Breast epithelium (tissue), 3 donors: ENCODE measurements at regions not wholly inside any gene's neighbourhood (a gene's known extent, or its start where the extent isn't known, plus 50 kb on each side); places are given as distances from the start of the nearest gene placed in this dataset.

Experiments
- POLR2A ChIP-seq: fragments of 450-650 bp; IDR thresholded peaks from one replicate; pipeline ENCODE4 v1.6.1; 2016; ENCODE audit warnings: antibody characterized with exemption, mild to moderate bottlenecking, moderate library complexity
- POLR2AphosphoS5 ChIP-seq, 3 donors: sonication (generic); formaldehyde crosslinking; IDR thresholded peaks; one replicate each; pipeline ENCODE4 v1.6.1; 2017; ENCODE audit warnings: antibody characterized with exemption in 3 of 3
- TF ChIP-seq, protein P1 (sequence below), 3 donors: fragments of 450-650 bp; IDR thresholded peaks; one replicate each; pipeline ENCODE4 v1.5.1; 2016 to 2017; ENCODE audit warnings: antibody characterized with exemption in 3 of 3, mild to moderate bottlenecking in 3 of 3, moderate library complexity in 3 of 3

- TF ChIP-seq POLR2A (no peak), POLR2AphosphoS5 (IDR thresholded peaks at IDR 0.05) (no peak)
- TF ChIP-seq, protein P1, sequence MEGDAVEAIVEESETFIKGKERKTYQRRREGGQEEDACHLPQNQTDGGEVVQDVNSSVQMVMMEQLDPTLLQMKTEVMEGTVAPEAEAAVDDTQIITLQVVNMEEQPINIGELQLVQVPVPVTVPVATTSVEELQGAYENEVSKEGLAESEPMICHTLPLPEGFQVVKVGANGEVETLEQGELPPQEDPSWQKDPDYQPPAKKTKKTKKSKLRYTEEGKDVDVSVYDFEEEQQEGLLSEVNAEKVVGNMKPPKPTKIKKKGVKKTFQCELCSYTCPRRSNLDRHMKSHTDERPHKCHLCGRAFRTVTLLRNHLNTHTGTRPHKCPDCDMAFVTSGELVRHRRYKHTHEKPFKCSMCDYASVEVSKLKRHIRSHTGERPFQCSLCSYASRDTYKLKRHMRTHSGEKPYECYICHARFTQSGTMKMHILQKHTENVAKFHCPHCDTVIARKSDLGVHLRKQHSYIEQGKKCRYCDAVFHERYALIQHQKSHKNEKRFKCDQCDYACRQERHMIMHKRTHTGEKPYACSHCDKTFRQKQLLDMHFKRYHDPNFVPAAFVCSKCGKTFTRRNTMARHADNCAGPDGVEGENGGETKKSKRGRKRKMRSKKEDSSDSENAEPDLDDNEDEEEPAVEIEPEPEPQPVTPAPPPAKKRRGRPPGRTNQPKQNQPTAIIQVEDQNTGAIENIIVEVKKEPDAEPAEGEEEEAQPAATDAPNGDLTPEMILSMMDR (IDR thresholded peaks at IDR 0.05), result no peak
Observed at GRCh38 chr9:16221366-16221765, 649.1 kb downstream of the BNC2 start.
